Fibroblast of skin of back (primary cell): ENCODE measurements at regions not wholly inside any gene's neighbourhood (a gene's known extent, or its start where the extent isn't known, plus 50 kb on each side); places are given as distances from the start of the nearest gene placed in this dataset.
"Not testable (repeated sequence)": the region's sequence is repeated elsewhere in the genome, so short reads cannot be mapped to it uniquely, and the experiment has no call there.

Experiments used
- DNase-seq: peaks from one replicate; pipeline ENCODE4 v3.0.0-alpha.2; 2013

DNA sequence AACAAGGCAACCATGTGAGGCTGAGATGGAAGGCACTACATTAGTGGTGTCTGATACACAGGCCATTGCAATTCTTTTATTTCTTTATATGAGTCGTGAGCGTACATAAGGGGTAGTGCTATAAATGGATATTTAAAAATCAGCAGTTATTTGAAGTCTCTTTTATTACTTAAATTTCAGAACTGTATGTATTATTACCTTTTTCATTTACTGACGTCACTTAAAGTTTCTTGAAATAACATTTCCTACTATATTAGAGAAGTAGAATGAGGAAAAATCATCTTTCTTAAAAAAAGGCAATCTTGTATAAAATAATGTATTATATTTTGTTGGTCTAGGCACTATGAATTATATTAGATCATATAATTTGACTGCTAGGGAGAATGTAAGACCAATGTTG is 280.9 kb upstream of the CYLC2 start:
- no peak for DNase-seq

DNA sequence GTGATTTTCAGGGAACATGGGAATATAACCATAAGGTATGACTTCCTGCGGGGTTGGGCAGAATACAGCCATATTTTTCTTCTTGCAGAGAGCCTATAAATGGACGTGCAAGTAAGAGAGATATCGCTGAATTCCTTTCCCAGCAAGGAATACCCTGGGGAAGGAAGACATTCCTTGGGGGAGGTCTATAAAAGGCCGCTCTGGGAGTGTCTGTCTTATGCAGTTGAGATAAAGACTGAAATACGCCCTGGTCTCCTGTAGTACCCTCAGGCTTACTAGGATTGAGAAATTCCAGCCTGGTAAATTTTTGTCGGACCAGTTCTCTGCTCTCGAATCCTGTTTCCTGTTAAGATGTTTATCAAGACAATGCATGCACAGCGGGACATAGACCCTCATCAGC is 282.2 kb upstream of the CYLC2 start:
- DNase-seq = not testable (repeated sequence)

DNA sequence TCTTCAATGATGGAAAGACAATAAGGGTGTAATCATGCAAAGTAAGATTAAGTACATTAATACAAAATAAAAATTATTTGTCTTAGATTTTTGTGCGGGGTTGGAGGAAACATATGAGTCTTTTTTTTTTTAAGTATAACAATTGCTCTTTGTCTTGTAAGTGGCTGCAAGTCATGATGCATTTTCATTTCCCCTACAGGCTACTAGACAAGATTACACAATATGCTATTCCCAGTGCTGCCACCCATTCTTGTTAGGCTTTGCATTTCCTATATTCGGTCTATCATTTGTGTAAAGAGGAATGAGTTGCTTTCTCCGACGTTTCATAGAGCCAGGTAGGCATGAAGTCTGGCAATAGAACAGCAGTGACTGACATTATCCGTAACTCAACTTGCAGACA is 294.2 kb upstream of the CYLC2 start:
- no peak for DNase-seq

DNA sequence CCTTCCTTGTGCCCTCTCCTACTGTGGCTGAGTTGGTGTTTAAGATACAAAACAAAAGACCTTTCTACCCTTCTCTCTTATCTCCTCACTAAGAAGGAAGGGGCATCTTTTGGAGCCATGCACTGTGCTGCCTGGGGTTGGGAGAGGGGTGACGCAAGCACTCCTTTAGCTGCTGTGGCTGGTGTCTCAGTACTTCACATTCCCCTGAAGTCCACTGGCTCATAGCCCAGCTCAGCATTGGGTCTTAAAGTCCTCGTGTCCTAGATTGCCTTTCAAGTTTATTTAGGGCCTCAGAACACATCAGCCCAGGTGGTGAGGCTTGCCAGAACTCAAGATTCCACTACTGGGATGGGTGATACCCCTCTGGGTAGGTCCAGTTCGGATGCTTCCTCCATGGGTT is 325.9 kb upstream of the CYLC2 start:
- DNase-seq = no peak

DNA sequence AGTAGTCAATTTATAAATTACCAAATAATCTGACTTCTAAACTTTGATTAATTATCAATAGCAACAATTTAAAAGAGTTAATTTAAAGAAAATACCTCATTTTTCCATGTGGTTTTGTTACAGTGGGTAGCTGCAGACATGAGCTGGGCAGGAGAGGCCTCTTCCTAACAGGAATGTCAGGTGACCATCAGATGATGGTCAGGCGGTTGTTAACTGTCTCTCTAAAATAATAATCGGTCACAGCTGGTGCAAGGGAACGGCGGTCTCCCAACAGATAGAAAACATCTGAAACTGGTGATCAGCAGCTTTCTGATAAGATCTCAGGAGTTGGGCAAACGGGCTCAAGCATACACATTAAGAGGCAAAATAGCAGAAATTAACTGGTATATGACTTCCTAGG is 342.7 kb upstream of the CYLC2 start:
- no peak for DNase-seq

DNA sequence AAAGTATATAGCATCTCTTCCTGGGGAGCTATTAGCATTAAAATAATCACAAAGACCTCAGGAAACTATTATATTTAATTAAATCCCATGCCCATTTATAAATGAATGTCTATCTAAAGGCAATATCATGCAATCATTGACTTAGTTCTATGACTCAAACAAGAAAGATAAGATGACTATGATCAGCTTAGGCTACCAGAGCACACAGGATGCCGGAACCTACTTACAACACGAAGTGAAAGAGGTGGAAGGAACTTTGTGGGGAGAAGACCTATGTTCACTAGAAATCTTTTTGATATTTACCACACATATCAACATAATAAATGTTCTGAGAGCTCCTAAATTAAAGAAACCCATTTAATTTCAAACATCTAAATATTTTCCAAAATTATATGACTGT is 344.2 kb upstream of the CYLC2 start:
- DNase-seq = no peak

DNA sequence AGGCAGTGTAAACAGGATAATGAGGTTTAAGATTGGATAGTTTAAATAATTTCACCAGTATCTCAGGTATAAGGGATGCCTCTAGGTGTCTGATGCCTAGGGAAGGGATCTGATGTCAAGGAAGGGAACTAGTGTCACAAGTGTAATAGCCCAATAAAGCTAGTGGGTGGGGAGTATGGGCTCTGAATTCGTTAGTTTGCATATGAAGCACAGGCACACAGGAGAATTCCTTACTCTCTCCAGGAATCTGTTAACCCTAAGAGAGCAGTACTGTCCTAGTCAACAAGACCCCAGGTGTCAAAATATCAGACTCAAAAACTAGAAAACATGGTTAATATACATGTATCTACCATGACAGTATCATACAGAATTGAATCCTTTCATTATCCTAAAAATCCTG is 352.5 kb upstream of the CYLC2 start:
- no peak for DNase-seq

DNA sequence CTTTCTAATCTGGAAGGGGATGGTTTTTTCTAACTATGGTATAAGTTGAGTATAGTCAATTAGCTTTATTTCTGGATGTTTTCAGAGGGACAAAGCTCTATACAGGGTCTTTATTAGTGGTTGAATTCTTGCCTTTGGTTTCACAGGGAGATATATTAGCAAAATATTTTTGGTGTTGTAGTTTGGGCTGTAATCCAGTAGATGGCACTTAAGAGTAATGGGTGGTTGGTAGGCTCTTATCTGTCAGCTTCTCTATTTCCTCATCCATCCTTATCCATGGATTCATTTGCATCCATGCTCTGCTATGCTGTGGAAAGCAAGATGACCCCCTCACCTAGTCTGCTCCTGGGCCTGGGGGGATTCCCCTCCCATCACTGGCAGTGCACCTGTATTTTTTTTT is 363.6 kb upstream of the CYLC2 start:
- peak; percentile 15 for DNase-seq

DNA sequence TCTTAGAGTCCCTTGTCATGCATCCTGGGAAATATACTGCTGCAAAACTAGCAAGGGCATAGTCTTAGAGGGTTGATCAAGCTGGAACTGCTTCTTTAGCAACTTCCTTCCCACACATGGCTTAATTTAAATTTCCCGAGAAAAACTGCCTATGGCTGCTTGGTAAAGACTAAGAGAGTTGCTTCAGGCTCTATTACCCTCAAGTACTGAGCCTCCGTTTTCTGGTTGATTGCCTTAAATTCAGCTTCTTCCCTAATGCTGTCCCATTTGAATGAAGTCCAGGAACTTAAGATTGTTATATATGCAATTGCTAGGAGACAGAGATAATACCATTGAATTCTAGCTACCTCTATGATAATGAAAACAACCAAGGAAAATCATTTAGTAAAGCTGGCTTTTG is 385.7 kb upstream of the CYLC2 start:
- DNase-seq = no peak

DNA sequence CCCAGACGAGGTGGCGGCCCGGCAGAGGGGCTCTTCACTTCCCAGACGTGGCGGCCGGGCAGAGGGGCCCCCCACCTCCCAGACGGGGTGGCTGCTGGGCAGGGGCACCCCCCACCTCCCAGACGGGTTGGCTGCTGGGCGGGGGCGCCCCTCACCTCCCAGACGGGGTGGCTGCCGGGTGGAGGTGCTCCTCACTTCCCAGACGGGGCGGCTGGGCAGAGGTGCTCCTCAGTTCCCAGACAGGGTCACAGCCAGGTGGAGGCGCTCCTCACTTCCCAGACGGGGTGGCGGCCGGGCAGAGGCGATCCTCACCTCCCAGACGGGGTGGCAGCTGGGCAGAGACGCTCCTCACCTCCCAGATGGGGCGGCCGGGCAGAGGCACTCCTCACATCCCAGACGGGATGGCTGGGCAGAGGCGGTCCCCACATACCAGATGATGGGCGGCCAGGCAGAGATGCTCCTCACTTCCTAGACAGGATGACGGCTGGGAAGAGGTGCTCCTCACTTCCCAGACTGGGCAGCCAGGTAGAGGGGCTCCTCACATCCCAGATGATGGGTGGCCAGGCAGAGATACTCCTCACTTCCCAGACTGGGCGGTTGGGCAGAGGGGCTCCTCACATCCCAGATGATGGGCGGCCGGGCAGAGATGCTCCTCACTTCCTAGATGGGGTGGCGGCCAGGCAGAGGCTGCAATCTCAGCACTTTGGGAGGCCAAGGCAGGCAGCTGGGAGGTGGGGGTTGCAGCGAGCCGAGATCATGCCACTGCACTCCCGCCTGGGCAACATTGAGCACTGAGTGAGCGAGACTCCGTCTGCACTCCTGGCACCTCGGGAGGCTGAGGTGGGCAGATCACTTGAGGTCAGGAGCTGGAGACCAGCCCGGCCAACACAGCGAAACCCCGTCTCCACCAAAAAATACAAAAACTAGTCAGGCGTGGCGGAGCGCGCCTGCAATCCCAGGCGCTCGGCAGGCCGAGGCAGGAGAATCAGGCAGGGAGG is 391.6 kb upstream of the CYLC2 start:
- DNase-seq = not testable (repeated sequence)

DNA sequence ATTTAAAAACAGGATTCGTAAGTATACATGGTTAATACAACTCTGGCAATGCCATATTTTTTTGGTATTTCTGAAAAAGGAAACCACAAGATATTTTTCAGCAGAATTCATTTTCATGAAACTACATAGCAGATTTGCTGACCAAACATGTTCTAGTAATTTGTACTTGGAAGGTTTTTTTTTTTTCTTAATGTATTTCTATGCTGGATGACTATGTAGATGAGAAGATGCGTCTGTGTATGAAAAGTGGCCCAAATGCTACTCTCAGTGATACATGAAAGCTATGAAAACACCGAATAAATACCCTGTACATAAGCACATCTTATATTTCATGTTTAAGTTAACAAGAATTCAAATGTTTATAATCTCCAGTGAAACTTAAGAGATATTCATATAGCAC is 400.9 kb upstream of the CYLC2 start:
- DNase-seq = no peak

DNA sequence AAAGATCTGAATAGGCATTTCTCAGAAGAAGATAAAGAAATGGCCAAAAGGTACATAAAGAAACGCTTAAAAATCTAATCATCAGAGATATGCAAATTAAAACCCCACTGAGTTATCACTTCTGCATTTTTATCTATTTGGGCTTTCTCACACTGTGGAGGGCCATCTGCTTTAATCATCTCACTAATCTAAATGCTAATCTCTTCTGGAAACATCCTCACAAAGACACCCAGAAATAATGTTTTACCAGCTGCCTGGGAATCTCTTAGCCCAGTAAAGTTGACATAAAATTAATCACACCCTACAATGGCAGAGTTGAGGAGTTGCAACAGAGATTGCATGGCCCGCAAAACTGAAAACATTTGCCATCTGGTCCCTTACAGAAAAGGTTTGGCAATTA is 407.9 kb upstream of the CYLC2 start:
- DNase-seq = no peak

DNA sequence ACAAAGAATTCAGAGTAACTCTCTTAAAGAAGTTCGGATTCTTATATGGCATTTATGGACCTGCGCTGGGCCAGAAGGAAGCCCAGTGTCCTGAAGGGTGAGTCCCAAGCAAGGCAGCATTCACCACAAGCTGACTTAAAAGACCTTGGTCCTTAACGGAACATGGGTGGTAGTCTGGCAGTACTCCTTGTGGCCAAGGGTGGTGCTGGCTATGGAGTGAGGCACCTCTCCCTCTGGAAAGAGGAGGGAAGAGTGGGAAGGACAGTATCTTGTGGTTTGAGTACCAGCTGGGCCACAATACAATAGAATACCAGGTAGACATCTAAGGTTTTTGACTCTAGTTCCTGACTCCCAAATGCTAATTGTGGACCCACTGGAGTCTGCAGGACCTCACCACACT is 425.7 kb upstream of the CYLC2 start:
- DNase-seq = no peak

DNA sequence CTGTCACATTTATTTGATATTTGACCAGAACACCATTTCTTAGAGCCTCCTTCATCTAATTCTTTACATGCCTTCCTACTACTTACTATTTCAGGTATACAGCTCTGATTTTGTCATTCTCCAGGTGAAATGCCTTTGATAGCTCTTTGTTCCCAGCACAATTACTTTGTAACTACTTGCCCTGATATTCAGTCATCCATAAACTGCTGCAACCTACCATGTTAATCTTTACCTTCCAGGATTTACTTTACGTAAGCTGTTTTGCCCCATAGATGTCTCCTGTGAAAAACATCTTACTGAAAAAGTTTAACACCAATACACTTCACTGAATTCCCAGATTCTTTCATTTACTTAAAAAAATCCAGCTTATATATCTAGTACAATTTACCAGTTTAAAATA is 443.8 kb upstream of the CYLC2 start:
- DNase-seq = no peak

DNA sequence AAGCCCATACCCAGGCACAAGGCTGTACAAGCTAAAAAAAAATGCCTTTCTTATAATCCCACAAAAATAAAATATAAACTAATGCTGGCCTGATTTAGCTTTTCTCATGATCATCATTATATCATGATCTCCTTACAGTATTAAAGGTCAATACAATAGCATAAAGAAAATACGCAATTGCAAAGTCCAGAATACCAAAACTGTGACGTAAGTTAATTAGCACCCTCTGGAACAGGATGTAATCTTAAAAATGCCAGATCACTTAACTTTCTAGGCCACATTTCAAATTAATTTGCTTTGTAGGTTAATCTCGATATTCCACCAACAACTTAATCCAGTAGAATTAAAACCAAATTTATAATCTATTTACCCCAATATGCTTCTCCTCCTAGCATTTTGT is 444.2 kb upstream of the CYLC2 start:
- no peak for DNase-seq

DNA sequence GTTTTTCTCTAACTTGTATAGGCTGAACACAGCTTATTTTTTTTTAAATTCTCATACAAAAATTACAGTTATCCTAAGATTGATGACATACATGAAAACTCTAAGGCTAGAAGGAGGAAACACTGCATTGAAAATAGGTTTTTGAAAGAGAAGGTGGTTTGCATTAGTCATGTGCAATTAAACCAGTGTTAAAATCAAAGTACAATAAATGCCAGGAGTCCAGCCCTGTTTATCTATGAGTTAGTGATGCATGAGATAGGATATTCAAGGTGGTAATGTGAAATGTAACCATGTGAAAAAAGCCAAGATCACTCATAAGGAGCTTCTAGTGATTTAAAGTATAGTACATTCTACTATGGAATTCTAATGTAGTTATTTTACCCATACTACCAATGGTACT is 444.9 kb upstream of the CYLC2 start:
- no peak for DNase-seq

DNA sequence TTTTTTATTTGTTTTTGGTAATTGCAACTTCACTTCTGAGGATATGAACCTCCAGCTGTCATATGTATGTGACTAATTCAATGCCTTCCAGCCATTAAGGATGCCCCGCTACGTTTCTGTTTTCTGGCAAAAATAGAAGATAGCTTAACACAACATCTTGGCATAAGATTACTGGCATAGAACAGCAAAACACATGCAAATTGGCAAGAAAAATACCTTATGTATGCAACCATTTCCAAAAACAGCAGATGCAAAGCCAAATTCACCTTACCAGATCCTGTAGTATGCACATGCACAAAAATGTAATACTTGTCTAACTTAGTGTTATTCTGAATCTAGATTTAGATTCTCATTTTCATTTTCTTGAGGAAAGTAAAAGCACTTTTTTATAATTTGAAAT is 461.1 kb upstream of the CYLC2 start:
- DNase-seq = no peak

DNA sequence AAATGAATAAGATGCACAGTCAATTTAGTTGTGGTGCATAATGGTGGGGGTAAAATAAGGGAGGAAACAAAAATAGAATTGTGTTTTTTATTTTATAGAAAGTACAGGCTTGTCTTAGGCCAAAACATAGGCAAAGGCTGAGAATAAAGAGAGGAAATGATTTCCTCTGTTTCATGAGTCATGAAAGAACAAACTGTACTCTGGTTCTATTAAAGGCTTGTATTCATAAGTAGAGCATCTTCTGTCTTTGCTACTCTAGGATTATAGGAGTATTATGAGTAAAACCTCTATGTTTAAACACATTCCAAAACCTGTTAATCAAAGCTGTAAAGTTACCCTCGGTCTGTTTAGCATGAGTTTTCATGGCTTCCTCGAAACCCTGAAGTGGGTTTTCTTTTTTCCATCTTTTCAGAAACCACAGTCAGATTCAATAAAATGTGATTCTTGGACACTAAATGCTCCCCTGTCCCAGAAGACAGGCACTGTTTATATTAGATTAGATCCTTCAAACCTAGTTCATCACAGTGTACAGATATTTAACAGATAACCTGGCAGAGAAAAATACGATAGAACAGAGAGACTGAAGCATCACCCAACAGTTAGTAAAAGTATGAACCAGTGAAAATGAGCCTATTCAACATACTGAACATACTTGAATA is 473.9 kb upstream of the CYLC2 start:
- no peak for DNase-seq

DNA sequence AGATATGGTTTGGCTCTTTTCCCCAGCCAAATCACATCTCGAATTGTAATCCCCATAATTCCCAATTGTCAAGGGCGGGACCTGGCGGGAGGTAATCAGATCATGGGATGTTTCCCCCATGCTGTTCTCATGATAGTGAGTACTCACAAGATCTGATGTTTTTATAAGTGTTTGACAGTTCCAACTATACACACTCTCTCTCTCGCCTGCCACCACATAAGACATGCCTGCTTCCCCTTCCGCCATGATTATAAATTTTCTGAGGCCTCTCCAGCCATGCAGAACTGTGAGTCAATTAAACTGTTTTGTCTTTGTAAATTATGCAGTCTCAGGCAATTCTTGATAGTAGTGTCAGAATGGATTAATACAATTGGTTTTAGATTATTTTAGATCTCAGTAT is 475.7 kb upstream of the CYLC2 start:
- no peak for DNase-seq

DNA sequence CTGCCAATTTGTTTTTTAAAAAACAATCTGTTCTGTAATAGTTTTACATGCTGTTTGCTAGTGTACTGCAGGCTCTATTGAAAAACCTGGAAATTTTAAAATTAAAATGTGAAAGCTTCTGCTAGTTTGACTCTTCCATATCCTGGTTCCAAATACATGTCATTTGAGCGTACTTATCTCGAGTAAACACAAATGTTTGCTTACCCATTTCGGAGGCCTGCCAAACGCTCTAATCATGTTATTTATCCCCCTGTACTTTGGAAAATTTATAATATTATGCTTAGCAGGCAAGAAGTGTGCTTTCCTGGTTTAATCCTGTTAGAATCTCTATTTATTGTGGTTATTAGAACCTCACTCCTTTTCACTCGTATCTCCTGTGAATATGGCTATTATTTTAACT is 476.8 kb upstream of the CYLC2 start:
- DNase-seq = no peak

DNA sequence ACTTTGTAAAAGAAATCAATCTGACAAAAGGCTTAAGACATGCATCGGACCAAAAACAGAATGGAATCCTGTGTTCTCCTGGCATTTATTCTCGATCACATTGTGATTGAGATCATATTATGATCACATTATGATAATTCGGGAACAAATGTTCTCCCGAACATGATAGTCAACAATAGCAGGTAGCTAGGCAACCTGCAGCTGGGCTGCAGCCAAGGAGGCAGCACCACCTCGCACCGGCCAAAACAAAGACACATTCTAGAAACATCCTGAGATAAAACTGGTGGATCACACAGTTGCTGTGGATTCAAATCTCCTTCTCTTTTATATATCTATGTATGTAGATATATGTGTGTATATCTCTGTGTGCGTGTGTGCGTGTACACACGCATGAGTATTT is 480.6 kb upstream of the CYLC2 start:
- DNase-seq = no peak

DNA sequence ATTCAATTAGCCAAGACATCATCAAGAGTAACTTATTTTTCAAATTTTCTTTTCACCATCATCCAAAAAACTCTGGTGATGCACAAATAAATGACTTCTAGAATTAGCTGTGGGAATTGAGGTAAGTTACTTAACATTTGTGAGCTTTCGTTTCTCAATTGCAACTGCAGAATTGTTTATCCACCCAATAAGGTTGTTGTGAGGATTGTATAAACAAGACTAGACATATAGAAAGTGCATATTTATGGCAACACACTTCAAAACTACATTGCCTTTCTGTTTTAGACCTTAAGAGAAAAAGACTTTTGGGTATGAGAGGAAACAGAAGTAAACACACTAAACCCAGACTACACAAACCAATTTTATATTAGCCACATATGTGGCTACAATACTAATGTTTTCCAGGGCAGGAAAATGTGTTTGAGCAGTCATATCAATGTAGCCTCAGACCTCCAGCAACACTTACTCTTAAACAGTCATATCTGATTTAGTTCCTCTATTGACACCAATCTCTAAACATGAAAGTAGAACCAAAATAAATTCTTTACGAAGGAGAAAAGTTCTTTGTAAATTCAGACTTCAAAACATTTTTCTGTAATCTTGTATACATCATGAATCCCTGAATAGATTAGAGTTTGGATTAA is 488.0 kb upstream of the CYLC2 start:
- no peak for DNase-seq

DNA sequence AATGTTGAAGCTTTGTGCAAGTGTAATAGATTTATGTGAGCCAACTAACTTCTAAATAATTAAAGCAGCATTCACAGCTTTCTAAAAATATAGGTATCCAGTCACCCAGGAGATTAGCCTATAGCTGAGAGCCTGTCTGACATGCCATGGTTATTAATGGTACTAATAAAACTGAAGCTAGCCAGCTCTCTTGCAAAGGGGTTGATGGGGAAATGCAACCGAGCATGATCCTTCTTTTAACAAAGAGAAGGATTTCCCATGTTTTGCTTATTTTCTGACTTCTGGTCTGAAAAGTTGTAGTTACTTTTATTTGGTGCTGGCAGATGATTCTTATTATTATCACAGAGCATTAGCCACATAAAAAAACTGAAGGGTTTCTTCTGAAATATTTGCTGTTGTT is 488.7 kb upstream of the CYLC2 start:
- no peak for DNase-seq

DNA sequence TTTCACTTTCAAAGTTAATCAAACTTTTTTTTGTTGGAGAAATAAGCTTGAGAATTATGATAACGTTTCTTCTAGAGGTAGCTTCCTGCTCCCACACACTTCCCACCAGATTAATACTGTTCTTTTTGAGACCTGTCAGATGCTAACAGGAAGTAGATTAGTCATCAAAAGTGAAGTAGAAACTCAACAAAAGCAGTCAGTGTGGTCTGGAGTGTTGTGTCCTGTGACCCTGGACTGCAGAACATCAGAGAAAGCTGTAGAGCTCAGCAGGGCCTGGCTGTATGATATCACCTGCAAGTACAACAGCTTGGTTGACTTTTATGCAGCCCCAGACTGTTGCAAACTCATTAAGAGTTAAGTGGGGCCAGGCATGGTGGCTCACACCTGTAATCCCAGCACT is 495.7 kb upstream of the CYLC2 start:
- DNase-seq = no peak
